ENCODE measurements at regions not wholly inside any gene's neighbourhood (a gene's known extent, or its start where the extent isn't known, plus 50 kb on each side); places are given as distances from the start of the nearest gene placed in this dataset.

- TF ChIP-seq, protein P1, sequence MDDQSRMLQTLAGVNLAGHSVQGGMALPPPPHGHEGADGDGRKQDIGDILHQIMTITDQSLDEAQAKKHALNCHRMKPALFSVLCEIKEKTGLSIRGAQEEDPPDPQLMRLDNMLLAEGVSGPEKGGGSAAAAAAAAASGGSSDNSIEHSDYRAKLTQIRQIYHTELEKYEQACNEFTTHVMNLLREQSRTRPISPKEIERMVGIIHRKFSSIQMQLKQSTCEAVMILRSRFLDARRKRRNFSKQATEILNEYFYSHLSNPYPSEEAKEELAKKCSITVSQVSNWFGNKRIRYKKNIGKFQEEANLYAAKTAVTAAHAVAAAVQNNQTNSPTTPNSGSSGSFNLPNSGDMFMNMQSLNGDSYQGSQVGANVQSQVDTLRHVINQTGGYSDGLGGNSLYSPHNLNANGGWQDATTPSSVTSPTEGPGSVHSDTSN (IDR thresholded peaks at IDR 0.05), result no peak
- TF ChIP-seq GABPA (IDR thresholded peaks at IDR 0.05; ENCODE audit: low read depth) (no peak), ELF1 (IDR thresholded peaks at IDR 0.05) (no peak), USF1 (IDR thresholded peaks at IDR 0.05; ENCODE audit: borderline replicate concordance, low read depth) (no peak), POLR2AphosphoS5 (IDR thresholded peaks at IDR 0.05; ENCODE audit: low read depth, low read length) (no peak), MXI1 (IDR thresholded peaks at IDR 0.05; ENCODE audit: low read depth, low read length) (no peak), TCF12 (IDR thresholded peaks at IDR 0.05) (no peak), REST (IDR thresholded peaks at IDR 0.05; ENCODE audit: low read depth, low read length) (no peak)
Measured at GRCh38 chrX:5051831-5052491, 1176.7 kb downstream of the NLGN4X start (continued).

- TF ChIP-seq JUND (IDR thresholded peaks at IDR 0.05) (no peak), FOSL2 (IDR thresholded peaks at IDR 0.05; ENCODE audit: borderline replicate concordance, low read depth) (no peak), ELF1 (IDR thresholded peaks at IDR 0.05) (no peak), EP300 (IDR thresholded peaks at IDR 0.05; ENCODE audit: borderline replicate concordance in 1 of 2, low read depth in 1 of 2, low read length in 1 of 2) (no peak), CHD2 (IDR thresholded peaks at IDR 0.05; ENCODE audit: low read length, partially characterized antibody) (no peak), SIN3A (IDR thresholded peaks at IDR 0.05; ENCODE audit: borderline replicate concordance, low read depth, low read length) (no peak), FOXJ3 (CRISPR knock-in tag; IDR thresholded peaks at IDR 0.05) (no peak), NRF1 (IDR thresholded peaks at IDR 0.05; ENCODE audit: low read depth, low read length) (no peak)
- TF ChIP-seq, protein P1 (IDR thresholded peaks at IDR 0.05), result no peak
- H3F3A ChIP-seq (replicated peaks; ENCODE audit: insufficient read depth), result no peaks in the 10 kb centered on the region
- H3K4me3 ChIP-seq (ENCODE audit: low read depth in 2 of 2, low read length in 1 of 2), result no peak overlapping the region
- H3K9ac ChIP-seq, result no peak overlapping the region
- H3K27me3 ChIP-seq (ENCODE audit: insufficient read depth), result no peaks in the 10 kb centered on the region
- WGBS (ENCODE audit: low lambda C conversion rate), result 47% methylated on average over 3 of the region's 3 CpGs
- no peaks in the 10 kb centered on the region for H3K9me2 ChIP-seq
- no peaks in the 10 kb centered on the region for H3K36me3 ChIP-seq (replicated peaks in 1 of 2; ENCODE audit: control insufficient read depth in 1 of 2, insufficient read depth in 2 of 2, low read length in 1 of 2)
- no peak overlapping the region for H2AFZ ChIP-seq (ENCODE audit: low read depth)
- H3K9me3 ChIP-seq, result no peaks in the 10 kb centered on the region
- no peak overlapping the region for H3K4me2 ChIP-seq
- no peak for DNase-seq
- no peak overlapping the region for H3K27ac ChIP-seq (ENCODE audit: low read depth in 2 of 2, low read length in 1 of 2)
- ChIA-PET POLR2A (no interaction called here), CTCF (no interaction called here)
- no peaks in the 10 kb centered on the region for H3K79me2 ChIP-seq (ENCODE audit: insufficient read depth)
- no peaks in the 10 kb centered on the region for H4K20me1 ChIP-seq (ENCODE audit: insufficient read depth)
- H3K4me1 ChIP-seq (ENCODE audit: control insufficient read depth in 1 of 2, insufficient read depth in 2 of 2, low read depth in 1 of 2, low read length in 1 of 2), result no peaks in the 10 kb centered on the region
Measured at GRCh38 chrX:5042563-5042962, 1186.1 kb downstream of the NLGN4X start.

Measured in SK-N-SH (cell line).